Body of pancreas (tissue), 4 donors: ENCODE measurements at regions not wholly inside any gene's neighbourhood (a gene's known extent, or its start where the extent isn't known, plus 50 kb on each side); places are given as distances from the start of the nearest gene placed in this dataset.

Experiments used
- POLR2A ChIP-seq, 3 donors: fragments of 450-650 bp; IDR thresholded peaks; one replicate each; pipeline ENCODE4 v1.6.1; 2016; ENCODE audit warnings: antibody characterized with exemption in 3 of 3, mild to moderate bottlenecking in 2 of 3
- TF ChIP-seq, protein P1 (sequence below), 7 experiments: fragments of 450-650 bp in 4 of 7; fragments of 200-600 bp in 3 of 7; sonication (generic) in 3 of 7; IDR thresholded peaks; one replicate each; pipeline ENCODE4 v1.5.1; 2016 to 2019; ENCODE audit warnings: antibody characterized with exemption in 7 of 7

DNA sequence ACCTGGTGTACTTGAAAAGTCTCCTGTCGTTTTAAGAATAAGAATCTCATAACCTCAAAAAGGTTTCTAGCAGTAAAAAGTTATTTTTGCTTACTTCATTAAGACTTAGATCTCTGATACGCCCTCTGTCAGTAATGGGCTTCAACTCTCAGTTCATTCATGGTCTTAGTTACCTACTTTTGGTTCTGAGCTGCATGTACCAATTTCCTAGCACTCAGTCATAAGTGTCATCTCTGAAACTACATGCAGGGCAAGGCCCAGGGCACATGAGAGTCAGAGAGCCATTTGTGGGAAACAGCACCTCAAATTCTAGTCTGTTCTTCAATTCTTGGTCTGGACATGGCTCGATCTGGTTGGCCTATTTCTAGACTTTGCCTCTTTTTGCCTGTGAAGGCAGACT, 838.4 kb downstream of the FAM181B start:
- TF ChIP-seq, protein P1, sequence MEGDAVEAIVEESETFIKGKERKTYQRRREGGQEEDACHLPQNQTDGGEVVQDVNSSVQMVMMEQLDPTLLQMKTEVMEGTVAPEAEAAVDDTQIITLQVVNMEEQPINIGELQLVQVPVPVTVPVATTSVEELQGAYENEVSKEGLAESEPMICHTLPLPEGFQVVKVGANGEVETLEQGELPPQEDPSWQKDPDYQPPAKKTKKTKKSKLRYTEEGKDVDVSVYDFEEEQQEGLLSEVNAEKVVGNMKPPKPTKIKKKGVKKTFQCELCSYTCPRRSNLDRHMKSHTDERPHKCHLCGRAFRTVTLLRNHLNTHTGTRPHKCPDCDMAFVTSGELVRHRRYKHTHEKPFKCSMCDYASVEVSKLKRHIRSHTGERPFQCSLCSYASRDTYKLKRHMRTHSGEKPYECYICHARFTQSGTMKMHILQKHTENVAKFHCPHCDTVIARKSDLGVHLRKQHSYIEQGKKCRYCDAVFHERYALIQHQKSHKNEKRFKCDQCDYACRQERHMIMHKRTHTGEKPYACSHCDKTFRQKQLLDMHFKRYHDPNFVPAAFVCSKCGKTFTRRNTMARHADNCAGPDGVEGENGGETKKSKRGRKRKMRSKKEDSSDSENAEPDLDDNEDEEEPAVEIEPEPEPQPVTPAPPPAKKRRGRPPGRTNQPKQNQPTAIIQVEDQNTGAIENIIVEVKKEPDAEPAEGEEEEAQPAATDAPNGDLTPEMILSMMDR (IDR thresholded peaks at IDR 0.05): no peak
- no peak for TF ChIP-seq POLR2A (IDR thresholded peaks at IDR 0.05)
